Stomach (tissue), 8 donors: ENCODE measurements at regions not wholly inside any gene's neighbourhood (a gene's known extent, or its start where the extent isn't known, plus 50 kb on each side); places are given as distances from the start of the nearest gene placed in this dataset.

ENCODE experiments used
- DNase-seq, 2 donors: peaks; one replicate each; pipeline versions ENCODE4 v3.0.0 to v3.0.0-alpha.2; 2013 to 2019
- H3K27ac ChIP-seq, 5 donors: fragments of 200-600 bp in 4 of 5; sonication (generic) in 4 of 5; one replicate each; pipeline ENCODE4 v1.5.1; 2013 to 2019; ENCODE audit warnings: mild to moderate bottlenecking in 1 of 5, moderate library complexity in 1 of 5
- H3K27me3 ChIP-seq, 3 donors: fragments of 200-600 bp; sonication (generic); one replicate each; pipeline ENCODE4 v1.5.1; 2017 to 2019; ENCODE audit warnings: mixed run types in 1 of 3
- H3K36me3 ChIP-seq, 4 donors: fragments of 200-600 bp; sonication (generic); 1 replicate in 3 of 4; 2 replicates in 1 of 4; pipeline ENCODE4 v1.5.1; 2016 to 2019
- H3K4me1 ChIP-seq, 4 donors: fragments of 200-600 bp; sonication (generic); one replicate each; pipeline ENCODE4 v1.5.1; 2016 to 2019
- H3K4me3 ChIP-seq, 4 donors: fragments of 200-600 bp; sonication (generic) in 3 of 4; one replicate each; pipeline ENCODE4 v1.5.1; 2016 to 2019; ENCODE audit warnings: mild to moderate bottlenecking in 1 of 4
- H3K9me3 ChIP-seq, 4 donors: fragments of 200-600 bp; sonication (generic); one replicate each; pipeline ENCODE4 v1.5.1; 2016 to 2019
- EP300 ChIP-seq: sonication (generic); formaldehyde crosslinking; IDR thresholded peaks from one replicate; pipeline ENCODE4 v1.6.1; 2017; ENCODE audit warnings: antibody characterized with exemption
- POLR2A ChIP-seq, 4 donors: fragments of 450-650 bp; IDR thresholded peaks; one replicate each; pipeline ENCODE4 v1.6.1; 2016; ENCODE audit warnings: antibody characterized with exemption in 4 of 4, control low read depth in 2 of 4, mild to moderate bottlenecking in 1 of 4, moderate library complexity in 1 of 4
- POLR2AphosphoS5 ChIP-seq, 3 donors: sonication (generic); formaldehyde crosslinking; IDR thresholded peaks; one replicate each; pipeline ENCODE4 v1.6.1; 2016; ENCODE audit warnings: antibody characterized with exemption in 3 of 3
- WGBS, 5 donors: extraction: QIAGEN DNeasy Blood & Tissue Kit in 3 of 5; methylation state at CpG; one replicate each; pipeline versions ENCODE4 v1.1.5 to v1.1.7; 2013 to 2018; 5-methylcytosine and 5-hydroxymethylcytosine counted together
- intact Hi-C: fragments of 100-400 bp; cut with DNase I; formaldehyde crosslinking; loops from one replicate; pipeline ENCODE4 v1.15.1; 2023; ENCODE audit warnings: low total_unique reads
- TF ChIP-seq, protein P1 (sequence below), 7 experiments: fragments of 450-650 bp in 4 of 7; fragments of 200-600 bp in 3 of 7; sonication (generic) in 3 of 7; IDR thresholded peaks; one replicate each; pipeline ENCODE4 v1.5.1; 2016 to 2019; ENCODE audit warnings: antibody characterized with exemption in 7 of 7, control low read depth in 2 of 7, mild to moderate bottlenecking in 1 of 7
- donor health status: healthy with polysubstance abuse.
- donor health status: Bipolar disorder and iron deficiency.
- donor health status: healthy.

GRCh38 chr12:63321373-63321772, 170.4 kb upstream of the AVPR1A start:
- Histone ChIP-seq H3K4me1 (no peaks in the 10 kb centered on the region), H3K27ac (no peak overlapping the region), H3K36me3 (no peaks in the 10 kb centered on the region), H3K9me3 (peaks cover 0 to 10% (median 0%) of the 10 kb centered on the region in 4 donors), H3K4me3 (no peak overlapping the region), H3K27me3 (no peaks in the 10 kb centered on the region)
- DNase-seq: no peak
- 30 to 67% (median 65%) methylated on average over 2 of the region's 2 CpGs for WGBS, 5 donors
- TF ChIP-seq, protein P1, sequence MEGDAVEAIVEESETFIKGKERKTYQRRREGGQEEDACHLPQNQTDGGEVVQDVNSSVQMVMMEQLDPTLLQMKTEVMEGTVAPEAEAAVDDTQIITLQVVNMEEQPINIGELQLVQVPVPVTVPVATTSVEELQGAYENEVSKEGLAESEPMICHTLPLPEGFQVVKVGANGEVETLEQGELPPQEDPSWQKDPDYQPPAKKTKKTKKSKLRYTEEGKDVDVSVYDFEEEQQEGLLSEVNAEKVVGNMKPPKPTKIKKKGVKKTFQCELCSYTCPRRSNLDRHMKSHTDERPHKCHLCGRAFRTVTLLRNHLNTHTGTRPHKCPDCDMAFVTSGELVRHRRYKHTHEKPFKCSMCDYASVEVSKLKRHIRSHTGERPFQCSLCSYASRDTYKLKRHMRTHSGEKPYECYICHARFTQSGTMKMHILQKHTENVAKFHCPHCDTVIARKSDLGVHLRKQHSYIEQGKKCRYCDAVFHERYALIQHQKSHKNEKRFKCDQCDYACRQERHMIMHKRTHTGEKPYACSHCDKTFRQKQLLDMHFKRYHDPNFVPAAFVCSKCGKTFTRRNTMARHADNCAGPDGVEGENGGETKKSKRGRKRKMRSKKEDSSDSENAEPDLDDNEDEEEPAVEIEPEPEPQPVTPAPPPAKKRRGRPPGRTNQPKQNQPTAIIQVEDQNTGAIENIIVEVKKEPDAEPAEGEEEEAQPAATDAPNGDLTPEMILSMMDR (IDR thresholded peaks at IDR 0.05): no peak
- TF ChIP-seq EP300 (no peak), POLR2AphosphoS5 (IDR thresholded peaks at IDR 0.05) (no peak), POLR2A (IDR thresholded peaks at IDR 0.05) (no peak)
- intact Hi-C loops: no loop called here

GRCh38 chr12:63319936-63320633, 169.1 kb upstream of the AVPR1A start:
- Histone ChIP-seq H3K4me1 (no peaks in the 10 kb centered on the region), H3K27me3 (no peaks in the 10 kb centered on the region), H3K36me3 (no peaks in the 10 kb centered on the region), H3K4me3 (no peak overlapping the region), H3K27ac (no peak overlapping the region), H3K9me3 (peaks cover 0 to 10% (median 0%) of the 10 kb centered on the region in 4 donors)
- TF ChIP-seq POLR2A (IDR thresholded peaks at IDR 0.05) (no peak), EP300 (no peak), POLR2AphosphoS5 (IDR thresholded peaks at IDR 0.05) (no peak)
- TF ChIP-seq, protein P1 (IDR thresholded peaks at IDR 0.05): no peak
- intact Hi-C loops: no loop called here
- no peak for DNase-seq
- WGBS, 5 donors: 55 to 80% (median 66%) methylated on average over 4 of the region's 4 CpGs

GRCh38 chr12:63319386-63319785, 168.4 kb upstream of the AVPR1A start:
- H3K27ac ChIP-seq: no peak overlapping the region
- H3K4me1 ChIP-seq: no peaks in the 10 kb centered on the region
- no peaks in the 10 kb centered on the region for H3K27me3 ChIP-seq
- intact Hi-C loops: no loop called here
- no peaks in the 10 kb centered on the region for H3K36me3 ChIP-seq
- TF ChIP-seq EP300: no peak
- no peak for TF ChIP-seq POLR2A (IDR thresholded peaks at IDR 0.05)
- TF ChIP-seq POLR2AphosphoS5 (IDR thresholded peaks at IDR 0.05): no peak
- TF ChIP-seq, protein P1 (IDR thresholded peaks at IDR 0.05): no peak
- peaks cover 0 to 10% (median 0%) of the 10 kb centered on the region in 4 donors for H3K9me3 ChIP-seq
- H3K4me3 ChIP-seq: no peak overlapping the region
- DNase-seq: no peak

DNA sequence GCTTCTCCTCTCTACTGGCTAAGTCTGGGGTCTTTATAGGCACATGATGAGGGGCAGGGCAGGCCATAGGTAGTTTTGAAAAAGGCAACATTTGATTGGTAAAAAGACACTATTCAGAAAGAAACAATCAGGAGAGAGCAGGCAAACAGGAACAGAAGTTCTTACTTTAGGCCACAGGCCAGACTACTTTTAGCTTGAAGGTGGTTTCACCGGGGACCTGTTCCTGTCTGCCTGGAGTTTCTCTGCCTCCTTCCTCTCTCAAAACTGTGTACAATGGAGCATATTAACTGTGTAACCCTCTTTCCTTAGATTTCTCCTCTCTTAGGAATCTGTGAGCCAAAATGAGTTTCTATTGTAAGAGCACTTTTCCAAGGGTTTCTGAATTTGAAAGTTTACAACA, 167.9 kb upstream of the AVPR1A start:
- no peak for TF ChIP-seq POLR2AphosphoS5 (IDR thresholded peaks at IDR 0.05)
- TF ChIP-seq EP300: no peak
- TF ChIP-seq POLR2A (IDR thresholded peaks at IDR 0.05): no peak
- TF ChIP-seq, protein P1 (IDR thresholded peaks at IDR 0.05): no peak
- no peak overlapping the region for H3K4me3 ChIP-seq
- 77 to 85% (median 82%) methylated on average over 1 of the region's 1 CpG for WGBS, 5 donors
- intact Hi-C loops: no loop called here
- no peak for DNase-seq
- H3K27ac ChIP-seq: no peak overlapping the region
- peaks cover 0 to 10% (median 0%) of the 10 kb centered on the region in 4 donors for H3K9me3 ChIP-seq
- H3K27me3 ChIP-seq: no peaks in the 10 kb centered on the region
- H3K36me3 ChIP-seq: no peaks in the 10 kb centered on the region
- H3K4me1 ChIP-seq: no peaks in the 10 kb centered on the region
